ENCODE measurements at regions not wholly inside any gene's neighbourhood (a gene's known extent, or its start where the extent isn't known, plus 50 kb on each side); places are given as distances from the start of the nearest gene placed in this dataset.

- no peak for DNase-seq
Measured at GRCh38 chr13:109880371-109881346, 94.3 kb upstream of the IRS2 start.

- no peak for DNase-seq
Measured at GRCh38 chr13:109879338-109879737, 93.0 kb upstream of the IRS2 start.

- no peak for DNase-seq
Measured at GRCh38 chr13:109877809-109878208, 91.4 kb upstream of the IRS2 start.

- no peak for DNase-seq
Measured at GRCh38 chr13:109875746-109876145, 89.4 kb upstream of the IRS2 start.

GRCh38 chr13:109874484-109875454 lies 88.4 kb upstream of the IRS2 start:
- no peak for DNase-seq

- no peak for DNase-seq
Measured at GRCh38 chr13:109873351-109874123, 87.2 kb upstream of the IRS2 start.

GRCh38 chr13:109872864-109873263 lies 86.5 kb upstream of the IRS2 start:
- DNase-seq: no peak

- DNase-seq: no peak
Measured at GRCh38 chr13:109870696-109871370, 84.5 kb upstream of the IRS2 start.

- DNase-seq: no peak
Measured at GRCh38 chr13:109870274-109870673, 83.9 kb upstream of the IRS2 start.

- peak; percentile 97 for DNase-seq
Measured at GRCh38 chr13:109869312-109870237, 83.2 kb upstream of the IRS2 start.

- no peak for DNase-seq
Measured at GRCh38 chr13:109868578-109869311, 82.4 kb upstream of the IRS2 start.

- no peak for DNase-seq
Measured at GRCh38 chr13:109867766-109868165, 81.4 kb upstream of the IRS2 start.

GRCh38 chr13:109862627-109863026 lies 76.2 kb upstream of the IRS2 start:
- peak; percentile 75 for DNase-seq

- DNase-seq: no peak
Measured at GRCh38 chr13:109859898-109860297, 73.5 kb upstream of the IRS2 start.

- no peak for DNase-seq
Measured at GRCh38 chr13:109859216-109859835, 72.9 kb upstream of the IRS2 start.

- DNase-seq: no peak
Measured at GRCh38 chr13:109858319-109858718, 71.9 kb upstream of the IRS2 start.

GRCh38 chr13:109857803-109858202 lies 71.4 kb upstream of the IRS2 start:
- no peak for DNase-seq

GRCh38 chr13:109857325-109857724 lies 70.9 kb upstream of the IRS2 start:
- DNase-seq: no peak

GRCh38 chr13:109856350-109856749 lies 70.0 kb upstream of the IRS2 start:
- DNase-seq: no peak

GRCh38 chr13:109853153-109853552 lies 66.8 kb upstream of the IRS2 start:
- no peak for DNase-seq

Data from DMS79 (cell line).